ENCODE measurements at regions not wholly inside any gene's neighbourhood (a gene's known extent, or its start where the extent isn't known, plus 50 kb on each side); places are given as distances from the start of the nearest gene placed in this dataset.

GRCh38 chr18:27899893-27900292 is 277.0 kb downstream of the CDH2 start:
- H3K4me3 ChIP-seq, result no peak overlapping the region
- ATAC-seq (ENCODE audit: insufficient number of reproducible peaks, low FRiP score, low read depth), result no peak
- TF ChIP-seq CTCF (IDR thresholded peaks at IDR 0.05), result no peak
- no peak for DNase-seq (ENCODE audit: low spot score)
- no peaks in the 10 kb centered on the region for H3K9me3 ChIP-seq
- no peak overlapping the region for H3K27ac ChIP-seq
- H3K4me1 ChIP-seq (ENCODE audit: control insufficient read depth in 1 of 2, low read depth in 2 of 2), result peaks cover 2 to 13% of the 10 kb centered on the region in 2 donors
- H3K27me3 ChIP-seq (replicated peaks; ENCODE audit: insufficient read depth), result no peaks in the 10 kb centered on the region
- H3K36me3 ChIP-seq, result no peaks in the 10 kb centered on the region

GRCh38 chr18:27894746-27895145 is 282.2 kb downstream of the CDH2 start:
- Histone ChIP-seq H3K9me3 (no peaks in the 10 kb centered on the region), H3K27ac (no peak overlapping the region), H3K36me3 (no peaks in the 10 kb centered on the region), H3K4me3 (no peak overlapping the region), H3K27me3 (replicated peaks; ENCODE audit: insufficient read depth) (no peaks in the 10 kb centered on the region), H3K4me1 (ENCODE audit: control insufficient read depth in 1 of 2, low read depth in 2 of 2) (peaks cover 2 to 18% of the 10 kb centered on the region in 2 donors)
- ATAC-seq (ENCODE audit: insufficient number of reproducible peaks, low FRiP score, low read depth), result no peak
- no peak for DNase-seq (ENCODE audit: low spot score)
- no peak for TF ChIP-seq CTCF (IDR thresholded peaks at IDR 0.05)

- Histone ChIP-seq H3K36me3 (no peaks in the 10 kb centered on the region), H3K27ac (no peak overlapping the region), H3K27me3 (replicated peaks; ENCODE audit: insufficient read depth) (no peaks in the 10 kb centered on the region), H3K4me1 (ENCODE audit: control insufficient read depth in 1 of 2, low read depth in 2 of 2) (no peaks in the 10 kb centered on the region), H3K4me3 (no peak overlapping the region), H3K9me3 (no peaks in the 10 kb centered on the region)
- TF ChIP-seq CTCF (IDR thresholded peaks at IDR 0.05), result no peak
- ATAC-seq (ENCODE audit: insufficient number of reproducible peaks, low FRiP score, low read depth), result no peak
- no peak for DNase-seq (ENCODE audit: low spot score)
These were observed 289.0 kb downstream of the CDH2 start for GRCh38 chr18:27887711-27888495.

- no peak overlapping the region for H3K27ac ChIP-seq
- ATAC-seq (ENCODE audit: insufficient number of reproducible peaks, low FRiP score, low read depth) (no peak), DNase-seq (ENCODE audit: low spot score) (no peak)
- H3K9me3 ChIP-seq, result no peaks in the 10 kb centered on the region
- H3K4me1 ChIP-seq (ENCODE audit: control insufficient read depth in 1 of 2, low read depth in 2 of 2), result no peaks in the 10 kb centered on the region
- H3K27me3 ChIP-seq (replicated peaks; ENCODE audit: insufficient read depth), result no peaks in the 10 kb centered on the region
- H3K4me3 ChIP-seq, result no peak overlapping the region
- no peak for TF ChIP-seq CTCF (IDR thresholded peaks at IDR 0.05)
- no peaks in the 10 kb centered on the region for H3K36me3 ChIP-seq
These were observed 289.6 kb downstream of the CDH2 start for GRCh38 chr18:27887287-27887686.

- no peaks in the 10 kb centered on the region for H3K27me3 ChIP-seq (replicated peaks; ENCODE audit: insufficient read depth)
- DNase-seq (ENCODE audit: low spot score), result no peak
- no peak overlapping the region for H3K4me3 ChIP-seq
- TF ChIP-seq CTCF (IDR thresholded peaks at IDR 0.05), result no peak
- ATAC-seq (ENCODE audit: insufficient number of reproducible peaks, low FRiP score, low read depth), result no peak
- H3K36me3 ChIP-seq, result no peaks in the 10 kb centered on the region
- no peaks in the 10 kb centered on the region for H3K9me3 ChIP-seq
- H3K27ac ChIP-seq, result no peak overlapping the region
- H3K4me1 ChIP-seq (ENCODE audit: control insufficient read depth in 1 of 2, low read depth in 2 of 2), result no peaks in the 10 kb centered on the region
These were observed 297.4 kb downstream of the CDH2 start for GRCh38 chr18:27879540-27879939.
